ENCODE measurements at regions not wholly inside any gene's neighbourhood (a gene's known extent, or its start where the extent isn't known, plus 50 kb on each side); places are given as distances from the start of the nearest gene placed in this dataset.

DNA sequence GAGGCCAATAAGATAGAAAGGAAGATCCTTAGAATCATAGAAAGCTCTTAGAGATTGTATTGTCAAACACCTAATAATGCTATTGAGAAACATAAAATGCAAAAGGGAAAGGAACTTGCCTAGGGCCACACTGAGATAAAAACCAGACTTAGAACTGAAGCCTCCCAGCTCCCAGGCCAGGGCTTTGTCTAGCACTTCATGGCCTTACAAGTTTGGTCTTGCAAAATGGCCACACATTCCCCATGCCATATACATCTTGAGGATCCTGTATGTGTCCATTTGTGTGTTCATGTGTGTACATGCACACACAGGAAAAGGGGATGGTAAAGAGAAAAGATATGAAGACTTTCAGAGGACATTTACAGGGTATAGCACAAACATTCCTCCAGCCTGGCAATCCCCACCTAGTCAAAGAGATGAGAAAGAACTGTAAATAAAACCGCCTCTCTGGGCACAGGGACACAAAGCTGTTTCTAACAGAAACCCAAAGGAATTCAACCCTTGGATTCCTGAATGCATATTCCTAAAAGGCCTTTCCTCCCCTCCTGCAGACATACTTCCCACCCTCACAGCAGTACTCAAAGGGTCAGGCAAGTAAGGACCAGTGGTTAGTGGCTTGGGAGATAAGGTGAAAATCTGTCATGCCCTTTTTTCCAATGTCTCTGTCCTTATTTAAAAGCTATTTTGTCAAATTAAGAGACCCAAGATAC is 99.7 kb upstream of the KLHL29 start:
- TF ChIP-seq, protein P1, sequence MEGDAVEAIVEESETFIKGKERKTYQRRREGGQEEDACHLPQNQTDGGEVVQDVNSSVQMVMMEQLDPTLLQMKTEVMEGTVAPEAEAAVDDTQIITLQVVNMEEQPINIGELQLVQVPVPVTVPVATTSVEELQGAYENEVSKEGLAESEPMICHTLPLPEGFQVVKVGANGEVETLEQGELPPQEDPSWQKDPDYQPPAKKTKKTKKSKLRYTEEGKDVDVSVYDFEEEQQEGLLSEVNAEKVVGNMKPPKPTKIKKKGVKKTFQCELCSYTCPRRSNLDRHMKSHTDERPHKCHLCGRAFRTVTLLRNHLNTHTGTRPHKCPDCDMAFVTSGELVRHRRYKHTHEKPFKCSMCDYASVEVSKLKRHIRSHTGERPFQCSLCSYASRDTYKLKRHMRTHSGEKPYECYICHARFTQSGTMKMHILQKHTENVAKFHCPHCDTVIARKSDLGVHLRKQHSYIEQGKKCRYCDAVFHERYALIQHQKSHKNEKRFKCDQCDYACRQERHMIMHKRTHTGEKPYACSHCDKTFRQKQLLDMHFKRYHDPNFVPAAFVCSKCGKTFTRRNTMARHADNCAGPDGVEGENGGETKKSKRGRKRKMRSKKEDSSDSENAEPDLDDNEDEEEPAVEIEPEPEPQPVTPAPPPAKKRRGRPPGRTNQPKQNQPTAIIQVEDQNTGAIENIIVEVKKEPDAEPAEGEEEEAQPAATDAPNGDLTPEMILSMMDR (conservative IDR thresholded peaks at IDR 0.05 in 1 of 2, IDR thresholded peaks at IDR 0.05 in 1 of 2; ENCODE audit: low read depth in 1 of 2, low read length in 2 of 2): no peak
- no peak for TF ChIP-seq EZH2 (IDR thresholded peaks at IDR 0.05; ENCODE audit: low read length, missing control alignments)
